ENCODE measurements at regions not wholly inside any gene's neighbourhood (a gene's known extent, or its start where the extent isn't known, plus 50 kb on each side); places are given as distances from the start of the nearest gene placed in this dataset.
"Not testable (repeated sequence)": the region's sequence is repeated elsewhere in the genome, so short reads cannot be mapped to it uniquely, and the experiment has no call there.

GRCh38 chr16:52920331-52920730 lies 132.4 kb downstream of the CHD9NB start:
- in situ Hi-C loops (cut with HindIII; ENCODE audit: low pct_ligation_motif_present, low sequenced_read_pairs) = no loop called here

GRCh38 chr16:52914428-52914827 lies 138.3 kb downstream of the CHD9NB start:
- H3K36me3 ChIP-seq (replicated peaks) = no peaks in the 10 kb centered on the region
- H3K4me3 ChIP-seq (ENCODE audit: low read depth, low read length) = no peak overlapping the region
- H3K27me3 ChIP-seq (replicated peaks) = no peaks in the 10 kb centered on the region
- no peak for DNase-seq
- TF ChIP-seq CTCF (IDR thresholded peaks at IDR 0.05; ENCODE audit: low read depth, low read length, missing control alignments) = no peak
- H3K27ac ChIP-seq = no peak overlapping the region
- in situ Hi-C loops (cut with HindIII; ENCODE audit: low pct_ligation_motif_present, low sequenced_read_pairs) = no loop called here

More at GRCh38 chr16:52920331-52920730, 132.4 kb downstream of the CHD9NB start:
- Histone ChIP-seq H3K4me3 (ENCODE audit: low read depth, low read length) (no peak overlapping the region), H3K27ac (no peak overlapping the region), H3K36me3 (replicated peaks) (no peaks in the 10 kb centered on the region), H3K27me3 (replicated peaks) (no peaks in the 10 kb centered on the region)
- TF ChIP-seq CTCF (IDR thresholded peaks at IDR 0.05; ENCODE audit: low read depth, low read length, missing control alignments) = no peak
- DNase-seq = no peak

- Histone ChIP-seq H3K4me3 (ENCODE audit: low read depth, low read length) (no peak overlapping the region), H3K27me3 (replicated peaks) (no peaks in the 10 kb centered on the region), H3K27ac (no peak overlapping the region), H3K36me3 (replicated peaks) (no peaks in the 10 kb centered on the region)
- in situ Hi-C loops (cut with HindIII; ENCODE audit: low pct_ligation_motif_present, low sequenced_read_pairs) = no loop called here
- peak; percentile 64 for DNase-seq
- TF ChIP-seq CTCF (IDR thresholded peaks at IDR 0.05; ENCODE audit: low read depth, low read length, missing control alignments) = peak; percentile 89
Measured at GRCh38 chr16:52912565-52913173, 140.0 kb downstream of the CHD9NB start.

- H3K27ac ChIP-seq; DNase-seq; H3K4me3 ChIP-seq (ENCODE audit: low read depth, low read length); H3K27me3 ChIP-seq (replicated peaks); H3K36me3 ChIP-seq (replicated peaks); in situ Hi-C loops (cut with HindIII; ENCODE audit: low pct_ligation_motif_present, low sequenced_read_pairs): not testable (repeated sequence)
Measured at GRCh38 chr16:52908057-52908456, 144.6 kb downstream of the CHD9NB start.

- Histone ChIP-seq H3K36me3 (replicated peaks) (no peaks in the 10 kb centered on the region), H3K27ac (no peak overlapping the region), H3K27me3 (replicated peaks) (no peaks in the 10 kb centered on the region), H3K4me3 (ENCODE audit: low read depth, low read length) (no peak overlapping the region)
- TF ChIP-seq CTCF (IDR thresholded peaks at IDR 0.05; ENCODE audit: low read depth, low read length, missing control alignments) = no peak
- DNase-seq = no peak
- in situ Hi-C loops (cut with HindIII; ENCODE audit: low pct_ligation_motif_present, low sequenced_read_pairs) = no loop called here
Measured at GRCh38 chr16:52906281-52906680, 146.4 kb downstream of the CHD9NB start.

- Histone ChIP-seq H3K36me3 (replicated peaks) (no peaks in the 10 kb centered on the region), H3K27me3 (replicated peaks) (no peaks in the 10 kb centered on the region), H3K27ac (no peak overlapping the region), H3K4me3 (ENCODE audit: low read depth, low read length) (no peak overlapping the region)
- TF ChIP-seq CTCF (IDR thresholded peaks at IDR 0.05; ENCODE audit: low read depth, low read length, missing control alignments) = no peak
- DNase-seq = no peak
- in situ Hi-C loops (cut with HindIII; ENCODE audit: low pct_ligation_motif_present, low sequenced_read_pairs) = no loop called here
Measured at GRCh38 chr16:52896478-52897164, 156.1 kb downstream of the CHD9NB start.

Measured in brain microvascular endothelial cell (primary cell).